Epidermal melanocyte (primary cell): ENCODE measurements at regions not wholly inside any gene's neighbourhood (a gene's known extent, or its start where the extent isn't known, plus 50 kb on each side); places are given as distances from the start of the nearest gene placed in this dataset.

Source experiments
- DNase-seq: peaks from one replicate; pipeline ENCODE4 v3.0.0; 2011; ENCODE audit warnings: low spot score; ENCODE audit not compliant: insufficient read length

GRCh38 chr6:113077794-113078193, 730.7 kb downstream of the RFPL4B start:
- no peak for DNase-seq

- no peak for DNase-seq
Measured at GRCh38 chr6:113078791-113079190, 731.7 kb downstream of the RFPL4B start.

- no peak for DNase-seq
Measured at GRCh38 chr6:113082745-113083144, 735.6 kb downstream of the RFPL4B start.

GRCh38 chr6:113083947-113084346, 736.8 kb downstream of the RFPL4B start:
- no peak for DNase-seq

GRCh38 chr6:113089056-113089455, 741.9 kb downstream of the RFPL4B start:
- no peak for DNase-seq

- DNase-seq = no peak
Measured at GRCh38 chr6:113092795-113093194, 745.7 kb downstream of the RFPL4B start.

GRCh38 chr6:113094779-113095178, 747.6 kb downstream of the RFPL4B start:
- DNase-seq = no peak

GRCh38 chr6:113095841-113096240, 748.7 kb downstream of the RFPL4B start:
- no peak for DNase-seq

GRCh38 chr6:113102761-113103160, 754.4 kb upstream of the MARCKS start:
- no peak for DNase-seq

- peak; percentile 18 for DNase-seq
Measured at GRCh38 chr6:113103634-113104361, 753.3 kb upstream of the MARCKS start.

- DNase-seq = no peak
Measured at GRCh38 chr6:113104541-113104940, 752.6 kb upstream of the MARCKS start.

GRCh38 chr6:113104951-113105350, 752.2 kb upstream of the MARCKS start:
- no peak for DNase-seq

GRCh38 chr6:113110211-113110610, 746.9 kb upstream of the MARCKS start:
- DNase-seq = no peak

GRCh38 chr6:113111550-113111949, 745.6 kb upstream of the MARCKS start:
- DNase-seq = no peak

- DNase-seq = no peak
Measured at GRCh38 chr6:113112086-113112485, 745.1 kb upstream of the MARCKS start.

GRCh38 chr6:113115196-113115595, 741.9 kb upstream of the MARCKS start:
- DNase-seq = no peak

- peak; percentile 26 for DNase-seq
Measured at GRCh38 chr6:113120224-113120581, 736.9 kb upstream of the MARCKS start.

- DNase-seq = no peak
Measured at GRCh38 chr6:113120582-113121285, 736.4 kb upstream of the MARCKS start.

GRCh38 chr6:113121571-113121970, 735.6 kb upstream of the MARCKS start:
- no peak for DNase-seq

- peak; percentile 24 for DNase-seq
Measured at GRCh38 chr6:113122060-113122459, 735.1 kb upstream of the MARCKS start.

- DNase-seq = no peak
Measured at GRCh38 chr6:113125626-113126025, 731.5 kb upstream of the MARCKS start.

GRCh38 chr6:113127786-113128419, 729.2 kb upstream of the MARCKS start:
- DNase-seq = no peak

- DNase-seq = no peak
Measured at GRCh38 chr6:113128661-113129060, 728.5 kb upstream of the MARCKS start.
